RWPE2 (cell line): ENCODE measurements at regions not wholly inside any gene's neighbourhood (a gene's known extent, or its start where the extent isn't known, plus 50 kb on each side); places are given as distances from the start of the nearest gene placed in this dataset.

ENCODE experiments used
- ATAC-seq: fragments of 200-7000 bp; cut with Tn5 transposase; 3 replicates; pipeline ENCODE4 v1.9.1; 2021; ENCODE audit warnings: low read depth
- DNase-seq: peaks from one replicate; pipeline ENCODE4 v3.0.0-alpha.2; 2020; ENCODE audit warnings: low spot score
- H3K27ac ChIP-seq: fragments of 450-650 bp; 2 replicates; pipeline ENCODE4 v1.5.1; 2017; ENCODE audit warnings: mild to moderate bottlenecking; ENCODE audit not compliant: poor library complexity, severe bottlenecking
- H3K27me3 ChIP-seq: fragments of 250-450 bp; sonication (Bioruptor Pico); 2 replicates; pipeline ENCODE4 v1.5.1; 2021; ENCODE audit warnings: mild to moderate bottlenecking, moderate library complexity; ENCODE audit not compliant: insufficient read depth, poor library complexity, severe bottlenecking
- H3K36me3 ChIP-seq: fragments of 250-450 bp; sonication (Bioruptor Pico); 2 replicates; pipeline ENCODE4 v1.5.1; 2020; ENCODE audit warnings: low read depth, mild to moderate bottlenecking, moderate library complexity
- H3K4me1 ChIP-seq: fragments of 250-450 bp; sonication (Bioruptor Pico); 2 replicates; pipeline ENCODE4 v1.5.1; 2021; ENCODE audit warnings: mild to moderate bottlenecking, moderate library complexity; ENCODE audit not compliant: insufficient read depth, poor library complexity, severe bottlenecking
- H3K4me3 ChIP-seq: fragments of 250-450 bp; sonication (Bioruptor Pico); 2 replicates; pipeline ENCODE4 v1.5.1; 2021; ENCODE audit warnings: mild to moderate bottlenecking, moderate library complexity; ENCODE audit not compliant: severe bottlenecking
- H3K9me3 ChIP-seq: fragments of 250-450 bp; sonication (Bioruptor Pico); 2 replicates; pipeline ENCODE4 v1.5.1; 2021; ENCODE audit warnings: mild to moderate bottlenecking, moderate library complexity; ENCODE audit not compliant: severe bottlenecking
- CTCF ChIP-seq: fragments of 450-650 bp; IDR thresholded peaks from one replicate; pipeline ENCODE4 v1.5.1; 2017; ENCODE audit warnings: mild to moderate bottlenecking, moderate library complexity; ENCODE audit not compliant: poor library complexity, severe bottlenecking

- Histone ChIP-seq H3K9me3 (no peaks in the 10 kb centered on the region), H3K4me1 (peaks cover 17% of the 10 kb centered on the region), H3K36me3 (peaks cover 59% of the 10 kb centered on the region), H3K4me3 (no peak overlapping the region), H3K27ac (no peak overlapping the region), H3K27me3 (no peaks in the 10 kb centered on the region)
- no peak for TF ChIP-seq CTCF
- no peak for ATAC-seq
- DNase-seq = no peak
Measured at GRCh38 chr14:71661441-71661840, 270.8 kb upstream of the RGS6 start.

DNA sequence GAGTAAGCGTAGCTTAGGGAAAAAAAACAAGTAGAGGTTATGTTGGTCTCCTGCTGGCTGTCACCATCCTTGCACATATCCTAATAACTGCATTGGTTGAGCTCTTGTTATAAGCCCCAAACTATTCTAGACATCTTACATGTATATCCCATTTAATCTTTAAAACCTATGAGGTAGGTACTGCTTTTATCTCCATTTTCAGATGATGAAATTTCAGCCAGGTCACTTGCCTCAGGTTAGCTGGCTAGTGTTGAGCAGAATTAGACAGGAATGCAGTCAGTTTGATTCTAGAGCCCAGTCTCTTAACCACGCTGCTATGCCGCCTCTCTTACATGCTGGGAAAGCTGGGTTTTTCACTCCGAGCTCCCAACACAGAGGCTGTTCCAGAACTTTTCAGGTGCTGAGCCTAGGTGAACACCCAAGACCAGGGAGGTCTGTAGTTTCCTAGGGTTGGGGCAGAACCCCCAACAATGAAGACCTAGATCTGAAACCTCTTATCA is 269.9 kb upstream of the RGS6 start:
- H3K27me3 ChIP-seq = no peaks in the 10 kb centered on the region
- H3K4me1 ChIP-seq = peaks cover 17% of the 10 kb centered on the region
- peaks cover 63% of the 10 kb centered on the region for H3K36me3 ChIP-seq
- no peak for DNase-seq
- no peaks in the 10 kb centered on the region for H3K9me3 ChIP-seq
- no peak for TF ChIP-seq CTCF
- no peak overlapping the region for H3K27ac ChIP-seq
- no peak overlapping the region for H3K4me3 ChIP-seq
- no peak for ATAC-seq

DNA sequence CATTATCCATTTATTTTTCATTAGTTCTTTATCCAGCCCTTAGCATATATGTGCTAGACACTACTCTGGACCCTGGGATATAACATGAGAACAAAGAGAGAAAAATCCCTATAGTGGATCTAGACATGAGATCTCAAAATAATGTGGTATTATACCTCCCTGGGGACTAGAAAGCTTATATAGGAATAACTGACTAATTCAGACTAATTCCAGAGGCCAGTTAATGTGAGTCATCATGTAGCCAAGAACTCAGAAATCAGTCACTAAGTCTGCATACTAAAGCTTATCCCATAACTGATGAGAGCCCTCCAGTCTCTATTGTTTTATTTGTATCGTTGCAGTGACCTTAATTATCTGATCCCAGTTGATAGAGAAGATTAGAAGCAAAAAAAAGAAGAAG is 267.1 kb upstream of the RGS6 start:
- H3K4me1 ChIP-seq = no peaks in the 10 kb centered on the region
- ATAC-seq = peak; percentile 68; the same call in 2 of the 3 replicates
- no peak for TF ChIP-seq CTCF

GRCh38 chr14:71665781-71666180 is 266.4 kb upstream of the RGS6 start:
- Histone ChIP-seq H3K4me3 (no peak overlapping the region), H3K9me3 (no peaks in the 10 kb centered on the region), H3K4me1 (no peaks in the 10 kb centered on the region), H3K36me3 (peaks cover 56% of the 10 kb centered on the region), H3K27me3 (no peaks in the 10 kb centered on the region), H3K27ac (no peak overlapping the region)
- DNase-seq (no peak), ATAC-seq (no peak)
- TF ChIP-seq CTCF = no peak

More for the DNA sequence above, 267.1 kb upstream of the RGS6 start:
- no peaks in the 10 kb centered on the region for H3K27me3 ChIP-seq
- no peak overlapping the region for H3K27ac ChIP-seq
- DNase-seq = no peak
- no peak overlapping the region for H3K4me3 ChIP-seq
- H3K9me3 ChIP-seq = no peaks in the 10 kb centered on the region
- peaks cover 55% of the 10 kb centered on the region for H3K36me3 ChIP-seq

GRCh38 chr14:71666571-71667145 is 265.6 kb upstream of the RGS6 start:
- no peak overlapping the region for H3K4me3 ChIP-seq
- ATAC-seq = no peak
- DNase-seq = no peak

More at GRCh38 chr14:71666571-71667145, 265.6 kb upstream of the RGS6 start:
- H3K4me1 ChIP-seq = no peaks in the 10 kb centered on the region
- H3K9me3 ChIP-seq = no peaks in the 10 kb centered on the region
- no peak overlapping the region for H3K27ac ChIP-seq
- H3K27me3 ChIP-seq = no peaks in the 10 kb centered on the region
- H3K36me3 ChIP-seq = peaks cover 58% of the 10 kb centered on the region
- no peak for TF ChIP-seq CTCF
